ENCODE measurements at regions not wholly inside any gene's neighbourhood (a gene's known extent, or its start where the extent isn't known, plus 50 kb on each side); places are given as distances from the start of the nearest gene placed in this dataset.

DNA sequence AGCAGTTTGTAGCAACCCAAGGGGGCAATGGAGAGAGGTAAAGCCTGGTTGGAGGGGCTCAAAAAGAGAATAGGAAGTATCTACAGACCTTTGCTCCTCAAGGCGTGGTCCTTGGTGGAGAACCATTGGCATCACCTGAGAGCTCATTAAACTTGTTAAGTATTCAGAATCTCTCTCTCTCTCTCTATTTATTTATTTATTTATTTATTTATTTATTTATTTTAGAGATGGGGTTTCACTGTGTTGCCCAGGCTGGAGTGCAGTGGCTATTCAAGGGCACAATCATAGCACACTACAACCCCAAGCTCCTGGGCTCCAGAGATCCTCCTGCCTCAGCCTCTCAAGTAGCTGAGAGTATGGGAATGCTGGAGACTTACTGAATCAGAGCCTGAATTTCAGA is 193.1 kb upstream of the ADCY2 start:
- Histone ChIP-seq H3K9me3 (replicated peaks; ENCODE audit: low read length) (peaks cover 8% of the 10 kb centered on the region), H3K27me3 (ENCODE audit: control insufficient read depth, insufficient read depth, low read length) (no peaks in the 10 kb centered on the region), H3K36me3 (ENCODE audit: insufficient read depth, low read length) (no peaks in the 10 kb centered on the region)

DNA sequence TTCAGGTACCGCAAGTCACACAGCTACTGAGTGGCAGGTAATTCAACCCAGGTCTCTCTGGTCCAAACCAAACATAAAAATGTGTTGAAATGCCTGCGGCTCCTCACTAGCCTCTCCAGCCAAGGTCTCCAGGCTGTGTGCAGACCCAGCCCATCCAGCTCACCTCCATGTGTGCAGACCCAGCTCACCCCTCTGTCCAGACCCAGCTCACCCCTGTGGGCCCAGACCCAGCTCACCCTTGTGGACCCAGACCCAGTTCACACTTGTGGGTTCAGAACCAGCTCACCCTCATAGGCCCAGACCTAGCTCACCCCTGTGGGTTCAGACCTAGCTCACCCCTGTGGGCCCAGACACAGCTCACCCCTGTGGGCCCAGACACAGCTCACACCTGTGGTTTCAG is 188.0 kb upstream of the ADCY2 start:
- peaks cover 6% of the 10 kb centered on the region for H3K9me3 ChIP-seq (replicated peaks; ENCODE audit: low read length)
- H3K4me1 ChIP-seq (ENCODE audit: control insufficient read depth, insufficient read depth, low read length): no peaks in the 10 kb centered on the region
- no peaks in the 10 kb centered on the region for H3K27me3 ChIP-seq (ENCODE audit: control insufficient read depth, insufficient read depth, low read length)
- H3K36me3 ChIP-seq (ENCODE audit: insufficient read depth, low read length): no peaks in the 10 kb centered on the region
- H3K4me2 ChIP-seq (ENCODE audit: low read length): no peak overlapping the region
- no peak overlapping the region for H3K9ac ChIP-seq (ENCODE audit: low read depth, low read length)
- H3K4me3 ChIP-seq (ENCODE audit: low read length): no peak overlapping the region

More for the DNA sequence above, 193.1 kb upstream of the ADCY2 start:
- Histone ChIP-seq H3K4me3 (ENCODE audit: low read length) (no peak overlapping the region), H3K9ac (ENCODE audit: low read depth, low read length) (no peak overlapping the region), H3K4me1 (ENCODE audit: control insufficient read depth, insufficient read depth, low read length) (no peaks in the 10 kb centered on the region), H3K4me2 (ENCODE audit: low read length) (no peak overlapping the region)

DNA sequence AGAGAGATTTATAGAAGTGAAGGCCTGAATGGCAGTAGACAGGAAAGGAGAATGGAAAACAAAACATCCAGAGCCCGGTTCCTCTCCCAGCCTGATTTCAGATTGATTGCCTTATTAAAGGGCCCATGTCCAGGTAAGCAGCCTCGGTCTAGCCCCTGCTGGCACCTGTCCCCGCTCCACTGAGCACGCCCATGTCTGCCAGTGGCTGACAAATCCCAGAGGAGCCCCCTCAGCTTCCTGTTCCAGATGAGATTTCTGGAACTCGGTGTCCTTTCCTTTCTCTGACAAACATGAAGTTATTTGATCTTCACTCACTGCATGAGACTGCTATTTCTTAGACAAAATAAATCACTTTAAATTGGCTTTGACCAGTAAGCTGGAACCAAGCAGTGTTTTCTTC is 187.0 kb upstream of the ADCY2 start:
- H3K27me3 ChIP-seq (ENCODE audit: control insufficient read depth, insufficient read depth, low read length): no peaks in the 10 kb centered on the region
- H3K4me1 ChIP-seq (ENCODE audit: control insufficient read depth, insufficient read depth, low read length): no peaks in the 10 kb centered on the region
- no peak overlapping the region for H3K4me3 ChIP-seq (ENCODE audit: low read length)
- H3K9me3 ChIP-seq (replicated peaks; ENCODE audit: low read length): peaks cover 3% of the 10 kb centered on the region
- no peak overlapping the region for H3K9ac ChIP-seq (ENCODE audit: low read depth, low read length)
- H3K36me3 ChIP-seq (ENCODE audit: insufficient read depth, low read length): no peaks in the 10 kb centered on the region
- H3K4me2 ChIP-seq (ENCODE audit: low read length): no peak overlapping the region

DNA sequence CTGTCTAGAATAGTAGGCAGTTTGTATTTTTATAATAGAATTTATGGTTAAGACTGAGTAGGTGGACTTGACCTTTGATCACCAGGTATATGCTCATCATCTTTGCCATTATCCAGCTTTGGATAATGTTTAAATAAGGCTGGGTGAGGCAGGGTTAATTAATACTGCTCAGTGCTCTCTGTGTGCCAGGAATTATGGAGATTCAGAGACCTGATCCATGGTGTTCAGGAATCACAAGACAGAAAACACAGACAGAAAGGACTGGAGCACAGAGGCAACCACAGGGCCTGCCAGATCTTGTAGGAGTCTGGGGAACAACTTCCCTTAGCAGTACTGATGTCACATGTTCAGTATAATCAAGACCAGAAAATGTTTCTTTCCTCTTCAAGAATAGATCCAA is 186.3 kb upstream of the ADCY2 start:
- no peak overlapping the region for H3K9ac ChIP-seq (ENCODE audit: low read depth, low read length)

DNA sequence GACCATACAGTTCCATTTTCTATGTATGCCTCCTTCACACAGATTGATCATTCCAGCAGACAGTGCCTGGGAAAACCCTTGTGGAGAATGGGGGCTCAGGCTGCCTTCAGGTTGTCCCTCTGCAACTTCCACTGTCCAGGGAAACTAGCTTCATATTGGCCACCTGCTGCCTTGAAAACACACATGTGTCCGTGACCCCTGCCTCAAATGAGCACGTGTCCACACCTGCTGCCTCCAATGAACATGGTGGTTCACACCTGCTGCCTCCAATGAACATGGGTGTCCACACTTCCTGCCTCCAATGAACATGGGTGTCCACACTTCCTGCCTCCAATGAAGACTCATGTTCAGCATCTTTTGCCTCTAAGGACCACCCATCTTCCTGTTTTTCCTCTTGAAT is 185.4 kb upstream of the ADCY2 start:
- no peaks in the 10 kb centered on the region for H3K27me3 ChIP-seq (ENCODE audit: control insufficient read depth, insufficient read depth, low read length)
- peaks cover 2% of the 10 kb centered on the region for H3K9me3 ChIP-seq (replicated peaks; ENCODE audit: low read length)
- no peak overlapping the region for H3K9ac ChIP-seq (ENCODE audit: low read depth, low read length)
- H3K4me2 ChIP-seq (ENCODE audit: low read length): no peak overlapping the region
- no peaks in the 10 kb centered on the region for H3K4me1 ChIP-seq (ENCODE audit: control insufficient read depth, insufficient read depth, low read length)
- H3K4me3 ChIP-seq (ENCODE audit: low read length): no peak overlapping the region
- no peaks in the 10 kb centered on the region for H3K36me3 ChIP-seq (ENCODE audit: insufficient read depth, low read length)

More for the DNA sequence above, 186.3 kb upstream of the ADCY2 start:
- H3K4me3 ChIP-seq (ENCODE audit: low read length): no peak overlapping the region
- peaks cover 2% of the 10 kb centered on the region for H3K9me3 ChIP-seq (replicated peaks; ENCODE audit: low read length)
- H3K36me3 ChIP-seq (ENCODE audit: insufficient read depth, low read length): no peaks in the 10 kb centered on the region
- H3K27me3 ChIP-seq (ENCODE audit: control insufficient read depth, insufficient read depth, low read length): no peaks in the 10 kb centered on the region
- H3K4me1 ChIP-seq (ENCODE audit: control insufficient read depth, insufficient read depth, low read length): no peaks in the 10 kb centered on the region
- no peak overlapping the region for H3K4me2 ChIP-seq (ENCODE audit: low read length)

DNA sequence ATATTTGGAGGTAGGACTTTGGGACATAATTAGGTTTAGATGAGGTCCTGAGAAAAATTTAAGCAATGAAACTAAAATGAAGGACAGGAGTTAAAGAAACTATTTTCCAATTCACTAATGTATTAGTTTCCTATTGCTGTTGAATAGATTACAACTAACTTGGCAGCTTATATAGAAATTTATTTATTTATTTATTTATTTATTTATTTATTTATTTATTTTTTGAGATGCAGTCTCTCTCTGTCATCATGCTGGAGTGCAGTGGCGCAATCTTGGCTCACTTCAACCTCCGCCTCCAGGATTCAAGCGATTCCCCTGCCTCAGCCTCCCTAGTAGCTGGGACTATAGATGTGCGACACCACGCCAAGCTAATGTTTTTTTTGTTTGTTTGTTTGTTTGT is 182.4 kb upstream of the ADCY2 start:
- Histone ChIP-seq H3K27me3 (ENCODE audit: control insufficient read depth, insufficient read depth, low read length) (no peaks in the 10 kb centered on the region), H3K36me3 (ENCODE audit: insufficient read depth, low read length) (no peaks in the 10 kb centered on the region), H3K9ac (ENCODE audit: low read depth, low read length) (no peak overlapping the region), H3K4me1 (ENCODE audit: control insufficient read depth, insufficient read depth, low read length) (no peaks in the 10 kb centered on the region), H3K4me3 (ENCODE audit: low read length) (no peak overlapping the region), H3K9me3 (replicated peaks; ENCODE audit: low read length) (peaks cover 6% of the 10 kb centered on the region), H3K4me2 (ENCODE audit: low read length) (no peak overlapping the region)

DNA sequence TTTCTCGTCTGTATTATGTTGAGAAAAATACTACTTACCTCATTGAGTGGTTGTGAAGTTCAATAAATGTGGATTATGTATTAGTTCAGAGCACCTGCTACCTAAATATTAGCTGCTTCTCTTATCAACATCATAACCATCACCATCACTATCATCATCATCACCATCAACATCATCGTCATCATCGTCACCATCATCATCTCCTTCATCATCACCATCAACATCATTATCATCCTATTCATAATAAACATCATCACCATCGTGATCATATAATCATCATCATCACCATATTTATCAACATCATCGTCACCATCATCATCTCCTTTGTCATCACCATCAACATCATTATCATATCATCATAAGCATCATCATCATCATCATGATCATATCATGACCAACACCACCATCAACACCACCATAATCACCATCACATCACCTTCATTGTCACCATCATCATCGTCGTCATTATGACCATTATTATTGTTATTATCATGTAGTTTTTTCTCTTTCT is 181.0 kb upstream of the ADCY2 start:
- H3K4me2 ChIP-seq (ENCODE audit: low read length): no peak overlapping the region
- H3K27me3 ChIP-seq (ENCODE audit: control insufficient read depth, insufficient read depth, low read length): no peaks in the 10 kb centered on the region
- no peak overlapping the region for H3K9ac ChIP-seq (ENCODE audit: low read depth, low read length)
- no peaks in the 10 kb centered on the region for H3K36me3 ChIP-seq (ENCODE audit: insufficient read depth, low read length)
- H3K4me1 ChIP-seq (ENCODE audit: control insufficient read depth, insufficient read depth, low read length): no peaks in the 10 kb centered on the region
- H3K9me3 ChIP-seq (replicated peaks; ENCODE audit: low read length): peaks cover 6% of the 10 kb centered on the region
- H3K4me3 ChIP-seq (ENCODE audit: low read length): no peak overlapping the region

DNA sequence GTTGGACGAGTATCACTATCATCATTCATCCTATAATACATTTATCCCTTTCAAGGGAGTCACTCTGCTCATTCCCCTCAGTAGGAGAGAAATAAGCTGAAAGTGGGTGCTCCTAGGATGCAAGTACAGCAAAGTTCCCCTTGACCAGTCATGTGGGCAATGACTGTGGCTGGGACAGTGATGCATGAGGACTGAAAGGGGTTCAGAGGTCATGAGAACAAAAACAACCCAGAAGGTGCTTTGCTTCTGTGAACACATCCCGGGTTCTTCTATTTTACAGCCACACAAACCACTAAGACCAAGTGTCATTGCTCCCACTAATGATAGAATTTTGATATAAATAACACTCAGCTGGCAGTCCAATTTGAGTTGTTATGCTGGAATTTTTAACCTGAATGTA is 177.8 kb upstream of the ADCY2 start:
- H3K4me3 ChIP-seq (ENCODE audit: low read length): no peak overlapping the region
- no peaks in the 10 kb centered on the region for H3K27me3 ChIP-seq (ENCODE audit: control insufficient read depth, insufficient read depth, low read length)
- no peaks in the 10 kb centered on the region for H3K4me1 ChIP-seq (ENCODE audit: control insufficient read depth, insufficient read depth, low read length)
- no peaks in the 10 kb centered on the region for H3K36me3 ChIP-seq (ENCODE audit: insufficient read depth, low read length)
- H3K9me3 ChIP-seq (replicated peaks; ENCODE audit: low read length): peaks cover 4% of the 10 kb centered on the region
- no peak overlapping the region for H3K4me2 ChIP-seq (ENCODE audit: low read length)
- no peak overlapping the region for H3K9ac ChIP-seq (ENCODE audit: low read depth, low read length)

DNA sequence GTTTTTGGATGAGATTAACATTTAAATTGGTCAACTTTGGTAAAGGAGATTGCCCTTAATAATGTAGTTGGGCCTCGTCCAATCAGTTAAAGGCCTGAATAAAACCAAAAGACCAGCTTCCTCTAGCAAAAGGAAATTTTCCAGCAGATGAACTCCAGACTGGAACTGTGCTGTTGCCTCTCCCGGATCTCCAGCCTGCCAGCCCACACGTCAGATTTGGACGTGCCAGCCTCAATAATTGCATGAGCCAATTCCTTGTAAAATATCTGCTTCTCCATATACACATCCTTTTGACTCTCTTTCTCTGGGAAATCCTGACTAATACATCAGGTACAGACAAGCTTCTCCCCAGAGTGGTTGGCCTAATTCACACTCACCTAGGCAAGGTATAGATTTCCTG is 175.8 kb upstream of the ADCY2 start:
- Histone ChIP-seq H3K4me3 (ENCODE audit: low read length) (no peak overlapping the region), H3K4me1 (ENCODE audit: control insufficient read depth, insufficient read depth, low read length) (no peaks in the 10 kb centered on the region), H3K9me3 (replicated peaks; ENCODE audit: low read length) (peaks cover 4% of the 10 kb centered on the region), H3K4me2 (ENCODE audit: low read length) (no peak overlapping the region), H3K27me3 (ENCODE audit: control insufficient read depth, insufficient read depth, low read length) (no peaks in the 10 kb centered on the region), H3K36me3 (ENCODE audit: insufficient read depth, low read length) (no peaks in the 10 kb centered on the region), H3K9ac (ENCODE audit: low read depth, low read length) (no peak overlapping the region)

DNA sequence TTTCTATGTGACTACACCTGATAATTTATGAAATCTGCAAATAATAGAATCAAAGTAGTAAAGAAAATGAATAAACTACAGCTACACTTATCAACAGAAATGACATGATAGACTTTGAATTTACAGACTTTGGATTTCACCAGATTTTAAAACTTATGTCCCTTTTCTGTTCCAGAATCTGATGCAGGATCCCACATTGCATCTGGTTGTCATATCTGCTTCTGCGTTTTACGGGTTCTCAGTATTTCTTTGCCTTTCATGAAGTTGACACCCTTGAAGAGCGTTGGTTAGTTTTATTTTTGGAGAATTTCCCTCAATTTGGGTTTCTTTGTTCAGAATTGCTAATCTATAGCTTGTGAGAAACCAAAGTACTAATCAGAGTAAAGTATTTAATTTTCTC is 174.9 kb upstream of the ADCY2 start:
- no peaks in the 10 kb centered on the region for H3K27me3 ChIP-seq (ENCODE audit: control insufficient read depth, insufficient read depth, low read length)

DNA sequence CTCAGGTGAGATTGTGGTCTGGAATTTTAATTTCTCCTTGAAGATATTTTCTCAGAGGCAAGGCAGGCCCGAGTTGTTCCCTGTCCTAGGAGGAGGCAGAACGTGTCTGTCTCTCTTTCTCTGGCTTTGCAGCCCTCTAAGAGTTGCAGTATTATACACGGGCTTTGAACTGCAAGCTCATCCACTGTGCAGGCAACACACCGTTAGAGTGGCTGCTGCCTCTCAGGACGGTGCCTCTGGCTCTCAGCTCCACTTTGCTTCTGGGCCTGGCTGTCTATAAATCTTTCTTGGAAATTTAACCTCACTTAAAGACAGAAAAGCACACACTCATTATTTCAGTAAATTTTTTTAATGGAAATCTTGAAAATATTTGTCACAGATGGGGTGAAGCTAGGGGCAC is 170.1 kb upstream of the ADCY2 start:
- Histone ChIP-seq H3K9ac (ENCODE audit: low read depth, low read length) (no peak overlapping the region), H3K4me3 (ENCODE audit: low read length) (no peak overlapping the region)

More for the DNA sequence above, 174.9 kb upstream of the ADCY2 start:
- no peak overlapping the region for H3K4me2 ChIP-seq (ENCODE audit: low read length)
- no peak overlapping the region for H3K4me3 ChIP-seq (ENCODE audit: low read length)
- no peaks in the 10 kb centered on the region for H3K4me1 ChIP-seq (ENCODE audit: control insufficient read depth, insufficient read depth, low read length)
- peaks cover 4% of the 10 kb centered on the region for H3K9me3 ChIP-seq (replicated peaks; ENCODE audit: low read length)
- H3K36me3 ChIP-seq (ENCODE audit: insufficient read depth, low read length): no peaks in the 10 kb centered on the region
- no peak overlapping the region for H3K9ac ChIP-seq (ENCODE audit: low read depth, low read length)

DNA sequence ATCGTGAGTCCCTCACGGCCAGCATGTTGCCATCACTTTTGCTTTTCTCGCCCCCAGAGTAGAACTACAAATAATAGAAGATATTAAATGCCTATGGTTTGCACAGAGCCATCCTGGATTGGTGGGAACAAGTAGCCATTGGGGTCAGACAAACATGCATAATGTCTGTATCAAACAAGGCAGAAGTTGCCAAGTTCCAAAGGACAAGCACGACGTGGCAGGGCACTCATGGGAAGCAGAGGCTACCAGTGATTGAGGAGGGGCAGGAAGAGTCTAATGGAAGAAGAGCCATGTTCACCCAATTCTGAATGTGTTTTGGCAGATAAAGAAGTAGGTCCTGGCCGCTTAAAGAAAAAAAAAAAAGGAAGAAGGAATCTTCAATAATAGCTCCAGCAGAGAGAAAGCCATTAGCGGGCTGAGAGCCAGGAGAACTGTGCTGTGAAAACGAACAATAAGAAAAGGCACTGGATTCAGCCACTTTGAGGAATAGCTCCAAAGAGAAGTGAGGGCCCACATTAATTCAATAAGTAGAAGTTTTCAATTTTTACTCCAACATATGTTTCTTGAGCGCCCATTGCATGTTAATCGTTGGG is 153.7 kb upstream of the ADCY2 start:
- H3K4me2 ChIP-seq (ENCODE audit: low read length): no peak overlapping the region
- H3K36me3 ChIP-seq (ENCODE audit: insufficient read depth, low read length): no peaks in the 10 kb centered on the region
- H3K9me3 ChIP-seq (replicated peaks; ENCODE audit: low read length): no peaks in the 10 kb centered on the region
- H3K27me3 ChIP-seq (ENCODE audit: control insufficient read depth, insufficient read depth, low read length): no peaks in the 10 kb centered on the region
- H3K4me3 ChIP-seq (ENCODE audit: low read length): no peak overlapping the region
- H3K4me1 ChIP-seq (ENCODE audit: control insufficient read depth, insufficient read depth, low read length): no peaks in the 10 kb centered on the region
- no peak overlapping the region for H3K9ac ChIP-seq (ENCODE audit: low read depth, low read length)

More for the DNA sequence above, 170.1 kb upstream of the ADCY2 start:
- no peaks in the 10 kb centered on the region for H3K9me3 ChIP-seq (replicated peaks; ENCODE audit: low read length)
- no peaks in the 10 kb centered on the region for H3K4me1 ChIP-seq (ENCODE audit: control insufficient read depth, insufficient read depth, low read length)
- H3K4me2 ChIP-seq (ENCODE audit: low read length): no peak overlapping the region
- H3K27me3 ChIP-seq (ENCODE audit: control insufficient read depth, insufficient read depth, low read length): no peaks in the 10 kb centered on the region
- H3K36me3 ChIP-seq (ENCODE audit: insufficient read depth, low read length): no peaks in the 10 kb centered on the region
